ENCODE measurements at regions not wholly inside any gene's neighbourhood (a gene's known extent, or its start where the extent isn't known, plus 50 kb on each side); places are given as distances from the start of the nearest gene placed in this dataset.

GRCh38 chr3:189080745-189081144 is 91.0 kb upstream of the TPRG1 start:
- TF ChIP-seq CTCF (IDR thresholded peaks at IDR 0.05) (no peak), POLR2A (IDR thresholded peaks at IDR 0.05) (no peak)
